Activated B cell treated with CpG ODN at 0.5 μM for 24 hours (primary cell): ENCODE measurements at regions not wholly inside any gene's neighbourhood (a gene's known extent, or its start where the extent isn't known, plus 50 kb on each side); places are given as distances from the start of the nearest gene placed in this dataset.

Experiments used
- ATAC-seq: fragments of 200-7000 bp; cut with Tn5 transposase; one replicate; pipeline ENCODE4 v1.10.0; 2021; ENCODE audit warnings: low read depth, mild to moderate bottlenecking, moderate library complexity
- CTCF ChIA-PET: fragments of 350-600 bp; sonication (Branson Sonifier 250); formaldehyde crosslinking; loops from one replicate; lab custom pipeline; 2021; ENCODE audit warnings: antibody characterized with exemption; lab: Charles Lee
- POLR2A ChIA-PET: fragments of 350-600 bp; sonication (Branson Sonifier 250); formaldehyde crosslinking; loops from one replicate; lab custom pipeline; 2021; ENCODE audit warnings: antibody characterized with exemption; lab: Charles Lee
- DNase-seq: peaks from one replicate; pipeline ENCODE4 v3.0.0; 2022
- H3K27ac Mint-ChIP-seq: one replicate; pipeline ENCODE4 v1.8.0; 2020; ENCODE audit warnings: mixed read lengths
- H3K27me3 Mint-ChIP-seq: one replicate; pipeline ENCODE4 v1.8.0; 2021; ENCODE audit warnings: mixed read lengths
- H3K36me3 Mint-ChIP-seq: one replicate; pipeline ENCODE4 v1.8.0; 2021; ENCODE audit warnings: low read depth, mixed read lengths
- H3K4me1 Mint-ChIP-seq: one replicate; pipeline ENCODE4 v1.8.0; 2021; ENCODE audit warnings: mixed read lengths
- H3K4me3 Mint-ChIP-seq: one replicate; pipeline ENCODE4 v1.8.0; 2020; ENCODE audit warnings: mild to moderate bottlenecking, mixed read lengths
- H3K9me3 Mint-ChIP-seq: one replicate; pipeline ENCODE4 v1.8.0; 2020; ENCODE audit warnings: mixed read lengths
- intact Hi-C: fragments of 100-400 bp; cut with micrococcal nuclease; formaldehyde crosslinking; loops from one replicate; pipeline ENCODE4 v1.15.1; 2024
- TF ChIP-seq, protein P1 (sequence below): fragments of 200-600 bp; IDR thresholded peaks from one replicate; pipeline ENCODE4 v1.8.0; 2022; ENCODE audit warnings: antibody characterized with exemption, mild to moderate bottlenecking

DNA sequence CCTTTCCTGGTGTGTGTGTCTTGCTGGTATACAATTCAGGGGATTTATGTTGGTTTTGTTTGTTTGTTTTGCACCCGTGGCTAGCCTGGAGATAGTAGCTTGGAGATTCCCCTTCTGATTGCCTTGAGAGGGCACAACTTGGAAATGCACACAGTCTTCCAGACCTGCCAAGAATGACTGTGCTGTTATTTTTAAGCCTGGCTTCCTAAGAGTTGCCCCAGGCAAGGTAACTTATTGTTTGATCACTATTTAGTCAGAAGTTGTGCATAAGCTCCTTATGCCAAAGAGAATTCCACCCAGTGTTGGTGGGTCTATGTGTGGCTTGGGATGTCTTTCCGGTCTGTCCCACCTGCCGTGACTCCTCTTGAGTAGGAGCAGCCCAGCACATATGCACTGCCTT lies 421.9 kb upstream of the KCNN2 start:
- intact Hi-C loops: no loop called here
- Mint-ChIP-seq H3K9me3 (no peaks in the 10 kb centered on the region), H3K27ac (no peak overlapping the region), H3K4me3 (no peak overlapping the region), H3K36me3 (no peaks in the 10 kb centered on the region), H3K4me1 (no peaks in the 10 kb centered on the region), H3K27me3 (no peaks in the 10 kb centered on the region)
- POLR2A ChIA-PET: no interaction called here
- ATAC-seq: no peak
- DNase-seq: no peak
- TF ChIP-seq, protein P1, sequence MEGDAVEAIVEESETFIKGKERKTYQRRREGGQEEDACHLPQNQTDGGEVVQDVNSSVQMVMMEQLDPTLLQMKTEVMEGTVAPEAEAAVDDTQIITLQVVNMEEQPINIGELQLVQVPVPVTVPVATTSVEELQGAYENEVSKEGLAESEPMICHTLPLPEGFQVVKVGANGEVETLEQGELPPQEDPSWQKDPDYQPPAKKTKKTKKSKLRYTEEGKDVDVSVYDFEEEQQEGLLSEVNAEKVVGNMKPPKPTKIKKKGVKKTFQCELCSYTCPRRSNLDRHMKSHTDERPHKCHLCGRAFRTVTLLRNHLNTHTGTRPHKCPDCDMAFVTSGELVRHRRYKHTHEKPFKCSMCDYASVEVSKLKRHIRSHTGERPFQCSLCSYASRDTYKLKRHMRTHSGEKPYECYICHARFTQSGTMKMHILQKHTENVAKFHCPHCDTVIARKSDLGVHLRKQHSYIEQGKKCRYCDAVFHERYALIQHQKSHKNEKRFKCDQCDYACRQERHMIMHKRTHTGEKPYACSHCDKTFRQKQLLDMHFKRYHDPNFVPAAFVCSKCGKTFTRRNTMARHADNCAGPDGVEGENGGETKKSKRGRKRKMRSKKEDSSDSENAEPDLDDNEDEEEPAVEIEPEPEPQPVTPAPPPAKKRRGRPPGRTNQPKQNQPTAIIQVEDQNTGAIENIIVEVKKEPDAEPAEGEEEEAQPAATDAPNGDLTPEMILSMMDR: no peak
- CTCF ChIA-PET: no interaction called here

DNA sequence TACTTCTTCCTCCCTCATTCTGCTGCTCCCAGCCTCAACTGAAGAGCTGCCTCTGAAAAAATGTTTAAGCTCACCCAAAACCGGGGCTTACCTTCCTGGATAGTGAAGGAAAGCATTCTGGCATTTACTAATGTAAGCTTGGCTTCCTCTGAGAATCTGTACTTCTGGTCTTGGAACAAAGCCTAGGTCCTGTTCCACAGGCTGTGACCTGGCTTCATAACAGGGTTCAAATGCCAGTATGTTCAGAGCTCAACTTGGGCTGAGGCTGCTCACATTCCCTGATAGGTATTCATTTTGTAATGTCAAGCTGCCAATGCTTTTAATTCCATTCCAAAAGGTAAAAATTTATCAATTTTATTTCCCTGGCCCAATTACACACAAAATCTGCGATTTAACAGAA lies 411.7 kb upstream of the KCNN2 start:
- no peak overlapping the region for H3K4me3 Mint-ChIP-seq

DNA sequence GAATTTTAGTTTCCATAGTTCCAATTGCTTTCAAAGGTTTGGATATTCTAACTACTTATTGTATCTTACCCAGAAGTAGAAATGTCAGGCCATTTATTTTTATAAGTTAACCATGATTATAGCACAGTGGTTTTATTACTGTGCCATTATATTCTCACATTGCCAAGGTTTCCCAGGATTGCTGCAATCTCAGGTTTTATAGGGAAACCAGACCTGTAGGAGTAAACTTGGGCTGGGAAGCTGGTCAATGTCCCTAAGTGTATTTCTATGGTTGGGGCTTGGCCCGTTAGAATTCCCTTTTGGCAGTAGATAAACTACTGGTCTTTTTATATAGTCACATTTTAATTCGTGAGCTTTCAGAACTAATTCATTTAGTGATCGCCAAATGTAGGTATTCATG lies 396.6 kb upstream of the KCNN2 start:
- TF ChIP-seq, protein P1: no peak
- no peaks in the 10 kb centered on the region for H3K27me3 Mint-ChIP-seq
- intact Hi-C loops: no loop called here
- DNase-seq (no peak), ATAC-seq (no peak)
- H3K9me3 Mint-ChIP-seq: peaks cover 14% of the 10 kb centered on the region
- ChIA-PET POLR2A (no interaction called here), CTCF (no interaction called here)
- no peak overlapping the region for H3K27ac Mint-ChIP-seq
- H3K36me3 Mint-ChIP-seq: no peaks in the 10 kb centered on the region
- no peak overlapping the region for H3K4me3 Mint-ChIP-seq
- no peaks in the 10 kb centered on the region for H3K4me1 Mint-ChIP-seq

More for the DNA sequence above, 411.7 kb upstream of the KCNN2 start:
- DNase-seq (no peak), ATAC-seq (no peak)
- Mint-ChIP-seq H3K36me3 (no peaks in the 10 kb centered on the region), H3K27me3 (no peaks in the 10 kb centered on the region), H3K27ac (no peak overlapping the region), H3K4me1 (no peaks in the 10 kb centered on the region), H3K9me3 (no peaks in the 10 kb centered on the region)
- TF ChIP-seq, protein P1: no peak
- intact Hi-C loops: no loop called here
- CTCF ChIA-PET: no interaction called here
- POLR2A ChIA-PET: no interaction called here

DNA sequence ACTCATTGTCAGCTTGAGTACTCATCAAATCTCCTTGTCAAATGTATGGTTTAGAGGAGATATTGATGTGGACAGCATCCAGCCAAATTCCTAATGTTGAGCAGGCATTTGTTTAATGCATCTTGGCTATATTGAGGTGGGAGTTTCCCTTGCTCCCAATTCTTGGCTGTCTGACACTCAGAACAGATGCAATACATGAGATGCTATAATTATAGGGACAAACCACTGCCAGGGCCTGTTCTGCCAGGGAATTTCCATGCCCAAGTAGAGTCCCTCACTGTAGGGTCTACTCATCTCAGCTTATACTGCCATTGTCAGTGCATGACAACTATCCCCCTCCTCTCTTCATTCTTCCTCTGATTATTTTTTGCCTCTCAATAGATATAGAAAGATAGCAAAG lies 392.0 kb upstream of the KCNN2 start:
- ChIA-PET POLR2A (no interaction called here), CTCF (no interaction called here)
- no peaks in the 10 kb centered on the region for H3K27me3 Mint-ChIP-seq
- H3K27ac Mint-ChIP-seq: no peak overlapping the region
- intact Hi-C loops: no loop called here
- no peak overlapping the region for H3K4me3 Mint-ChIP-seq
- peaks cover 5% of the 10 kb centered on the region for H3K9me3 Mint-ChIP-seq
- no peak for DNase-seq
- no peaks in the 10 kb centered on the region for H3K4me1 Mint-ChIP-seq
- H3K36me3 Mint-ChIP-seq: no peaks in the 10 kb centered on the region
- TF ChIP-seq, protein P1: no peak
- no peak for ATAC-seq

DNA sequence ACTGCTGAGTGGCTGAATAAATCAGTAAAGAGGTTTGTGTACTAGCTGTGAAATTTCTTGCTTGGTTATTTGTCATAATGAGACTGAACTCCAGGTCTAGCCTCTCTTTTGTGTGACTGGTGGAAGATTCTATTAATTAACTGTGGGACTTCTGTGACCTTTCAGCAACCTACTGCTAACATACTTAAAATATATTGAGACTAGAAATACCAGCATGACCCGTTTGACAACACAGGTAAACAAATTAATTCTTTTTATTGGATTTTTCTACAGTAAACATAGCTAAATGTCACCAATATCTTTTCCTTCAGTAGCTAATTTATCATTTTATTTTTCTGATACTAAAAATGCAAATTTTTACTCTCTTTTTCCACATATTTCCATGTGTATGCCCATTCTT lies 390.4 kb upstream of the KCNN2 start:
- intact Hi-C loops: no loop called here
- CTCF ChIA-PET: no interaction called here

More for the DNA sequence above, 390.4 kb upstream of the KCNN2 start:
- no peak overlapping the region for H3K27ac Mint-ChIP-seq
- TF ChIP-seq, protein P1: no peak
- H3K27me3 Mint-ChIP-seq: no peaks in the 10 kb centered on the region
- DNase-seq: no peak
- no peak overlapping the region for H3K4me3 Mint-ChIP-seq
- no peaks in the 10 kb centered on the region for H3K4me1 Mint-ChIP-seq
- no peaks in the 10 kb centered on the region for H3K36me3 Mint-ChIP-seq
- no peak for ATAC-seq
- POLR2A ChIA-PET: no interaction called here
- peaks cover 2% of the 10 kb centered on the region for H3K9me3 Mint-ChIP-seq
